GM23338 (cell line): ENCODE measurements at regions not wholly inside any gene's neighbourhood (a gene's known extent, or its start where the extent isn't known, plus 50 kb on each side); places are given as distances from the start of the nearest gene placed in this dataset.

Experiments used
- CREB1 ChIP-seq: fragments of 250-450 bp; sonication (Bioruptor Pico); IDR thresholded peaks from 2 replicates; pipeline ENCODE4 v1.5.0; 2020; ENCODE audit warnings: low read depth, mild to moderate bottlenecking, moderate library complexity
- EZH2 ChIP-seq: fragments of 200-600 bp; sonication (generic); IDR thresholded peaks from one replicate; pipeline ENCODE4 v1.8.0; 2017; ENCODE audit warnings: antibody characterized with exemption, mild to moderate bottlenecking, low read depth; ENCODE audit not compliant: unreplicated experiment
- EZH2phosphoT487 ChIP-seq: fragments of 200-600 bp; sonication (generic); IDR thresholded peaks from one replicate; pipeline ENCODE4 v1.8.1; 2018; ENCODE audit warnings: antibody characterized with exemption; ENCODE audit not compliant: unreplicated experiment
- JUNB ChIP-seq: IDR thresholded peaks from one replicate; pipeline ENCODE4 v1.6.1; 2016; ENCODE audit warnings: antibody characterized with exemption; ENCODE audit not compliant: unreplicated experiment
- POLR2AphosphoS5 ChIP-seq: IDR thresholded peaks from 2 replicates; pipeline ENCODE4 v1.6.1; 2016; ENCODE audit warnings: antibody characterized with exemption, low read depth
- ZNF114 ChIP-seq: fragments of 250-450 bp; sonication (Bioruptor Pico); IDR thresholded peaks from 2 replicates; pipeline ENCODE4 v1.5.0; 2020; ENCODE audit warnings: mild to moderate bottlenecking, moderate library complexity
- TF ChIP-seq, protein P1 (sequence below): fragments of 250-450 bp; sonication (Bioruptor Pico); IDR thresholded peaks from 2 replicates; pipeline ENCODE4 v1.5.0; 2020; ENCODE audit warnings: mild to moderate bottlenecking, moderate library complexity
- TF ChIP-seq, protein P2 (sequence below): IDR thresholded peaks from one replicate; pipeline ENCODE4 v1.6.1; 2018; ENCODE audit warnings: antibody characterized with exemption; ENCODE audit not compliant: unreplicated experiment
- TF ChIP-seq, protein P3 (sequence below): IDR thresholded peaks from 2 replicates; pipeline ENCODE4 v1.6.1; 2016; ENCODE audit warnings: antibody characterized with exemption
- TF ChIP-seq, protein P4 (sequence below), 2 experiments: fragments of 200-600 bp in 1 of 2; sonication (generic) in 1 of 2; conservative IDR thresholded peaks; 2 replicates each; pipeline versions ENCODE4 v1.5.1 to v1.6.1; 2016 to 2017; ENCODE audit warnings: antibody characterized with exemption in 2 of 2, low read depth in 2 of 2, mild to moderate bottlenecking in 2 of 2, moderate library complexity in 1 of 2

DNA sequence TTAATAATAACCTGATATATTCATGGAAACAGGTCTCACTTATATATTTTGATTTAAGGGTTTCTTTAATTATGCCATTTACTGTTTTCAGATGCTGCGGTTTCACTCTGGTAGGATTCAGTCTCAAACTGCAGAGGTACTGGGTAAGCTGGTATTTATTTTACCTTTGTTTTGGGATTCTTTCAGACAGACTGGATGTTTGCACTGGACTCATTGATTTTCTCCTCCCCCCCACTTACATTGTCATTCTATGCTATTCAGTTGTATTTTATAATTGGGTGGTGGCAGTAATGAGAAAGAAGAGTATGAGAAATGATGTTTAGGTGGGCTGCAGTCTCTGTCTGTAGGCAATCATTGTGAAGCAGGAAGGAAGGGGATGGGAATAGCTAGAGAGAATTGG lies 155.6 kb downstream of the AQP4 start:
- TF ChIP-seq, protein P1, sequence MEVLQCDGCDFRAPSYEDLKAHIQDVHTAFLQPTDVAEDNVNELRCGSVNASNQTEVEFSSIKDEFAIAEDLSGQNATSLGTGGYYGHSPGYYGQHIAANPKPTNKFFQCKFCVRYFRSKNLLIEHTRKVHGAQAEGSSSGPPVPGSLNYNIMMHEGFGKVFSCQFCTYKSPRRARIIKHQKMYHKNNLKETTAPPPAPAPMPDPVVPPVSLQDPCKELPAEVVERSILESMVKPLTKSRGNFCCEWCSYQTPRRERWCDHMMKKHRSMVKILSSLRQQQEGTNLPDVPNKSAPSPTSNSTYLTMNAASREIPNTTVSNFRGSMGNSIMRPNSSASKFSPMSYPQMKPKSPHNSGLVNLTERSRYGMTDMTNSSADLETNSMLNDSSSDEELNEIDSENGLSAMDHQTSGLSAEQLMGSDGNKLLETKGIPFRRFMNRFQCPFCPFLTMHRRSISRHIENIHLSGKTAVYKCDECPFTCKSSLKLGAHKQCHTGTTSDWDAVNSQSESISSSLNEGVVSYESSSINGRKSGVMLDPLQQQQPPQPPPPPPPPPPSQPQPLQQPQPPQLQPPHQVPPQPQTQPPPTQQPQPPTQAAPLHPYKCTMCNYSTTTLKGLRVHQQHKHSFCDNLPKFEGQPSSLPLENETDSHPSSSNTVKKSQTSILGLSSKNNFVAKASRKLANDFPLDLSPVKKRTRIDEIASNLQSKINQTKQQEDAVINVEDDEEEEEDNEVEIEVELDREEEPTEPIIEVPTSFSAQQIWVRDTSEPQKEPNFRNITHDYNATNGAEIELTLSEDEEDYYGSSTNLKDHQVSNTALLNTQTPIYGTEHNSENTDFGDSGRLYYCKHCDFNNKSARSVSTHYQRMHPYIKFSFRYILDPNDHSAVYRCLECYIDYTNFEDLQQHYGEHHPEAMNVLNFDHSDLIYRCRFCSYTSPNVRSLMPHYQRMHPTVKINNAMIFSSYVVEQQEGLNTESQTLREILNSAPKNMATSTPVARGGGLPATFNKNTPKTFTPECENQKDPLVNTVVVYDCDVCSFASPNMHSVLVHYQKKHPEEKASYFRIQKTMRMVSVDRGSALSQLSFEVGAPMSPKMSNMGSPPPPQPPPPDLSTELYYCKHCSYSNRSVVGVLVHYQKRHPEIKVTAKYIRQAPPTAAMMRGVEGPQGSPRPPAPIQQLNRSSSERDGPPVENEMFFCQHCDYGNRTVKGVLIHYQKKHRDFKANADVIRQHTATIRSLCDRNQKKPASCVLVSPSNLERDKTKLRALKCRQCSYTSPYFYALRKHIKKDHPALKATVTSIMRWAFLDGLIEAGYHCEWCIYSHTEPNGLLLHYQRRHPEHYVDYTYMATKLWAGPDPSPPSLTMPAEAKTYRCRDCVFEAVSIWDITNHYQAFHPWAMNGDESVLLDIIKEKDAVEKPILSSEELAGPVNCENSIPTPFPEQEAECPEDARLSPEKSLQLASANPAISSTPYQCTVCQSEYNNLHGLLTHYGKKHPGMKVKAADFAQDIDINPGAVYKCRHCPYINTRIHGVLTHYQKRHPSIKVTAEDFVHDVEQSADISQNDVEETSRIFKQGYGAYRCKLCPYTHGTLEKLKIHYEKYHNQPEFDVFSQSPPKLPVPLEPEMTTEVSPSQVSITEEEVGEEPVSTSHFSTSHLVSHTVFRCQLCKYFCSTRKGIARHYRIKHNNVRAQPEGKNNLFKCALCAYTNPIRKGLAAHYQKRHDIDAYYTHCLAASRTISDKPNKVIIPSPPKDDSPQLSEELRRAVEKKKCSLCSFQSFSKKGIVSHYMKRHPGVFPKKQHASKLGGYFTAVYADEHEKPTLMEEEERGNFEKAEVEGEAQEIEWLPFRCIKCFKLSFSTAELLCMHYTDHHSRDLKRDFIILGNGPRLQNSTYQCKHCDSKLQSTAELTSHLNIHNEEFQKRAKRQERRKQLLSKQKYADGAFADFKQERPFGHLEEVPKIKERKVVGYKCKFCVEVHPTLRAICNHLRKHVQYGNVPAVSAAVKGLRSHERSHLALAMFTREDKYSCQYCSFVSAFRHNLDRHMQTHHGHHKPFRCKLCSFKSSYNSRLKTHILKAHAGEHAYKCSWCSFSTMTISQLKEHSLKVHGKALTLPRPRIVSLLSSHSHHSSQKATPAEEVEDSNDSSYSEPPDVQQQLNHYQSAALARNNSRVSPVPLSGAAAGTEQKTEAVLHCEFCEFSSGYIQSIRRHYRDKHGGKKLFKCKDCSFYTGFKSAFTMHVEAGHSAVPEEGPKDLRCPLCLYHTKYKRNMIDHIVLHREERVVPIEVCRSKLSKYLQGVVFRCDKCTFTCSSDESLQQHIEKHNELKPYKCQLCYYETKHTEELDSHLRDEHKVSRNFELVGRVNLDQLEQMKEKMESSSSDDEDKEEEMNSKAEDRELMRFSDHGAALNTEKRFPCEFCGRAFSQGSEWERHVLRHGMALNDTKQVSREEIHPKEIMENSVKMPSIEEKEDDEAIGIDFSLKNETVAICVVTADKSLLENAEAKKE, result no peak
- TF ChIP-seq, protein P2, sequence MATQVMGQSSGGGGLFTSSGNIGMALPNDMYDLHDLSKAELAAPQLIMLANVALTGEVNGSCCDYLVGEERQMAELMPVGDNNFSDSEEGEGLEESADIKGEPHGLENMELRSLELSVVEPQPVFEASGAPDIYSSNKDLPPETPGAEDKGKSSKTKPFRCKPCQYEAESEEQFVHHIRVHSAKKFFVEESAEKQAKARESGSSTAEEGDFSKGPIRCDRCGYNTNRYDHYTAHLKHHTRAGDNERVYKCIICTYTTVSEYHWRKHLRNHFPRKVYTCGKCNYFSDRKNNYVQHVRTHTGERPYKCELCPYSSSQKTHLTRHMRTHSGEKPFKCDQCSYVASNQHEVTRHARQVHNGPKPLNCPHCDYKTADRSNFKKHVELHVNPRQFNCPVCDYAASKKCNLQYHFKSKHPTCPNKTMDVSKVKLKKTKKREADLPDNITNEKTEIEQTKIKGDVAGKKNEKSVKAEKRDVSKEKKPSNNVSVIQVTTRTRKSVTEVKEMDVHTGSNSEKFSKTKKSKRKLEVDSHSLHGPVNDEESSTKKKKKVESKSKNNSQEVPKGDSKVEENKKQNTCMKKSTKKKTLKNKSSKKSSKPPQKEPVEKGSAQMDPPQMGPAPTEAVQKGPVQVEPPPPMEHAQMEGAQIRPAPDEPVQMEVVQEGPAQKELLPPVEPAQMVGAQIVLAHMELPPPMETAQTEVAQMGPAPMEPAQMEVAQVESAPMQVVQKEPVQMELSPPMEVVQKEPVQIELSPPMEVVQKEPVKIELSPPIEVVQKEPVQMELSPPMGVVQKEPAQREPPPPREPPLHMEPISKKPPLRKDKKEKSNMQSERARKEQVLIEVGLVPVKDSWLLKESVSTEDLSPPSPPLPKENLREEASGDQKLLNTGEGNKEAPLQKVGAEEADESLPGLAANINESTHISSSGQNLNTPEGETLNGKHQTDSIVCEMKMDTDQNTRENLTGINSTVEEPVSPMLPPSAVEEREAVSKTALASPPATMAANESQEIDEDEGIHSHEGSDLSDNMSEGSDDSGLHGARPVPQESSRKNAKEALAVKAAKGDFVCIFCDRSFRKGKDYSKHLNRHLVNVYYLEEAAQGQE, result no peak
- TF ChIP-seq, protein P3, sequence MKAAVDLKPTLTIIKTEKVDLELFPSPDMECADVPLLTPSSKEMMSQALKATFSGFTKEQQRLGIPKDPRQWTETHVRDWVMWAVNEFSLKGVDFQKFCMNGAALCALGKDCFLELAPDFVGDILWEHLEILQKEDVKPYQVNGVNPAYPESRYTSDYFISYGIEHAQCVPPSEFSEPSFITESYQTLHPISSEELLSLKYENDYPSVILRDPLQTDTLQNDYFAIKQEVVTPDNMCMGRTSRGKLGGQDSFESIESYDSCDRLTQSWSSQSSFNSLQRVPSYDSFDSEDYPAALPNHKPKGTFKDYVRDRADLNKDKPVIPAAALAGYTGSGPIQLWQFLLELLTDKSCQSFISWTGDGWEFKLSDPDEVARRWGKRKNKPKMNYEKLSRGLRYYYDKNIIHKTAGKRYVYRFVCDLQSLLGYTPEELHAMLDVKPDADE, result no peak
- TF ChIP-seq, protein P4, sequence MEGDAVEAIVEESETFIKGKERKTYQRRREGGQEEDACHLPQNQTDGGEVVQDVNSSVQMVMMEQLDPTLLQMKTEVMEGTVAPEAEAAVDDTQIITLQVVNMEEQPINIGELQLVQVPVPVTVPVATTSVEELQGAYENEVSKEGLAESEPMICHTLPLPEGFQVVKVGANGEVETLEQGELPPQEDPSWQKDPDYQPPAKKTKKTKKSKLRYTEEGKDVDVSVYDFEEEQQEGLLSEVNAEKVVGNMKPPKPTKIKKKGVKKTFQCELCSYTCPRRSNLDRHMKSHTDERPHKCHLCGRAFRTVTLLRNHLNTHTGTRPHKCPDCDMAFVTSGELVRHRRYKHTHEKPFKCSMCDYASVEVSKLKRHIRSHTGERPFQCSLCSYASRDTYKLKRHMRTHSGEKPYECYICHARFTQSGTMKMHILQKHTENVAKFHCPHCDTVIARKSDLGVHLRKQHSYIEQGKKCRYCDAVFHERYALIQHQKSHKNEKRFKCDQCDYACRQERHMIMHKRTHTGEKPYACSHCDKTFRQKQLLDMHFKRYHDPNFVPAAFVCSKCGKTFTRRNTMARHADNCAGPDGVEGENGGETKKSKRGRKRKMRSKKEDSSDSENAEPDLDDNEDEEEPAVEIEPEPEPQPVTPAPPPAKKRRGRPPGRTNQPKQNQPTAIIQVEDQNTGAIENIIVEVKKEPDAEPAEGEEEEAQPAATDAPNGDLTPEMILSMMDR (conservative IDR thresholded peaks at IDR 0.05; ENCODE audit: low read depth in 2 of 2), result no peak
- no peak for TF ChIP-seq EZH2
- TF ChIP-seq POLR2AphosphoS5, result no peak
- TF ChIP-seq EZH2phosphoT487, result no peak
- TF ChIP-seq ZNF114, result no peak
- no peak for TF ChIP-seq CREB1 (CRISPR knock-in tag)
- no peak for TF ChIP-seq JUNB
